ENCODE measurements at regions not wholly inside any gene's neighbourhood (a gene's known extent, or its start where the extent isn't known, plus 50 kb on each side); places are given as distances from the start of the nearest gene placed in this dataset.

DNA sequence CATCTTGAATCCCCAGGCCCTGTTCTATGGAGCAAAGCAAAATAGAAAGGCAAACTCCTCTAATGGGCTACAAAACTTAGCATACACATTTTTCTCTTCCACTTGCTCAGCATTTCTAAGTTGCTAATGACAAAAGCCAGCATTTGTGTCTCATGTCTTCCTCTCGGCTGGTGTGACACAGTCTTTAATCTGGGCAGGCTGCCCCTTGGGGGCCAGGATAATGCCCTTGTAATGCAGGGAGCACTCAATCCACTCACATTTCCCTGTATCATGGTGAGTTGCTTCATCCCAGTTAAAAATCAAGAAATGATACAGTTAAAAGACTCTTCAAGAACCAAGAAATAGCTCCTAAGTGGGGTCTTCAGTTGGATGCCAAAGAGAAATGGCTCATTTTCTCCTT lies 109.1 kb upstream of the FBXO11 start:
- Mint-ChIP-seq H3K27me3 (ENCODE audit: low read depth) (no peaks in the 10 kb centered on the region), H3K9me3 (peaks cover 11% of the 10 kb centered on the region), H3K4me1 (no peaks in the 10 kb centered on the region), H3K27ac (no peak overlapping the region), H3K4me3 (no peak overlapping the region), H3K36me3 (ENCODE audit: low read depth) (no peaks in the 10 kb centered on the region)
- TF ChIP-seq, protein P1, sequence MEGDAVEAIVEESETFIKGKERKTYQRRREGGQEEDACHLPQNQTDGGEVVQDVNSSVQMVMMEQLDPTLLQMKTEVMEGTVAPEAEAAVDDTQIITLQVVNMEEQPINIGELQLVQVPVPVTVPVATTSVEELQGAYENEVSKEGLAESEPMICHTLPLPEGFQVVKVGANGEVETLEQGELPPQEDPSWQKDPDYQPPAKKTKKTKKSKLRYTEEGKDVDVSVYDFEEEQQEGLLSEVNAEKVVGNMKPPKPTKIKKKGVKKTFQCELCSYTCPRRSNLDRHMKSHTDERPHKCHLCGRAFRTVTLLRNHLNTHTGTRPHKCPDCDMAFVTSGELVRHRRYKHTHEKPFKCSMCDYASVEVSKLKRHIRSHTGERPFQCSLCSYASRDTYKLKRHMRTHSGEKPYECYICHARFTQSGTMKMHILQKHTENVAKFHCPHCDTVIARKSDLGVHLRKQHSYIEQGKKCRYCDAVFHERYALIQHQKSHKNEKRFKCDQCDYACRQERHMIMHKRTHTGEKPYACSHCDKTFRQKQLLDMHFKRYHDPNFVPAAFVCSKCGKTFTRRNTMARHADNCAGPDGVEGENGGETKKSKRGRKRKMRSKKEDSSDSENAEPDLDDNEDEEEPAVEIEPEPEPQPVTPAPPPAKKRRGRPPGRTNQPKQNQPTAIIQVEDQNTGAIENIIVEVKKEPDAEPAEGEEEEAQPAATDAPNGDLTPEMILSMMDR (IDR thresholded peaks at IDR 0.05; ENCODE audit: unreplicated experiment in 3 of 3), result no peak

DNA sequence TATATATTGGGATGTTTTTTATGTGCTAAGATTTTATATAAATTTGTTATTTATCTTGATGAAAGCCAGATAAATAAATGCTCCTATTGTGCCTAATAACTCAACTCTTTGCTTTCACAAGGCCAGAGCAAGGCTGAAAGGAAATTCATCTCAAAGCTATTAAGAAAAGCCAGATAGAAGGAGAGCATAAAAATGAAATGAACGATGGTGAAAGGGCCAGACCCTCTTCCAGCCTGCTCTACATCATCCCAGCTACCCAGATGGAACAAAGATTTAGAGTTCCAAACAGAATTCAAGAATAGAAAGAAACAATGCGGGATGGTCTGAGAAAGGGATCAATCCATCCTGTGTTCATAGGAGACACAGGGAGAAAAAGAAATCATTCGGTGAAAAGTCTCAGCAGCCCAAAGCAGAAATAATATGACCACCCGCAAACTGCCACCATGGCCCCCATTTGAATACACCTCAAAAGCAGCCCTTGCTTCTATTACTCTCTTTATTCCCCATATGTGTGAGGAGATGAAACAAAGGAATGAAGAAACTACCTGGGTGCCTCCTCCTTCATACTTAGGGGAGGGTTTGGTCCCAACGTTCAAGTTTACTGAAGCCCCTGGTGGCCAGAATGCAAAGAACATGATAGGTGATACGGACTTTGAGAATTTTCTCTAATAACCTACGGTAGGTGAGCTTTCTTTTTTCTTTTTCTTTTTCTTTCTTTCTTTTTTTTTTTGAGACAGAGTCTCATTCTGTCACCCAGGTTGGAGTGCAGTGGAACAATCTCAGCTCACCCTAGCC lies 110.1 kb upstream of the FBXO11 start:
- H3K4me3 Mint-ChIP-seq, result no peak overlapping the region
- peaks cover 11% of the 10 kb centered on the region for H3K9me3 Mint-ChIP-seq
- H3K4me1 Mint-ChIP-seq, result no peaks in the 10 kb centered on the region
- TF ChIP-seq, protein P1 (IDR thresholded peaks at IDR 0.05; ENCODE audit: unreplicated experiment in 3 of 3), result peak in 1 of 3 experiments; percentile 12
- H3K27ac Mint-ChIP-seq, result no peak overlapping the region
- H3K27me3 Mint-ChIP-seq (ENCODE audit: low read depth), result no peaks in the 10 kb centered on the region
- H3K36me3 Mint-ChIP-seq (ENCODE audit: low read depth), result no peaks in the 10 kb centered on the region

DNA sequence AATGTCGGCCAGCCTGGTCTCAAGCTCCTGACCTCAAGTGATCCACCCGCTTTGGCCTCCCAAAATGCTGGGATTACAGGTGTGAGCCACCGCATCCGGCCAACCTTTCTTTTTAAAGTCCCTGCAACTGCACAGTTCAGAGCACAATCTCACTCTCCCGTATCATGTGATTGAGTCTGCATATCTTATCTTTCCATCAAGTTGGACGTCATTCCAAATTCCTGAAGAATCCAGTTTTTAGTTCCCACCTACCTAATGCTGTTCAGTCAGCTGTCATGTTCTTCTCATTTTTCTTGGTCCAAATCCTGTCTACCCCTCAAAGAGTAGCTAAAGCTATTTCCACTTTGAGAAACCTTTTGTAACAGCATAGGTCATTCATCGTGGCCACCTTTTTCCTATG lies 110.8 kb upstream of the FBXO11 start:
- Mint-ChIP-seq H3K27ac (no peak overlapping the region), H3K4me3 (no peak overlapping the region)

DNA sequence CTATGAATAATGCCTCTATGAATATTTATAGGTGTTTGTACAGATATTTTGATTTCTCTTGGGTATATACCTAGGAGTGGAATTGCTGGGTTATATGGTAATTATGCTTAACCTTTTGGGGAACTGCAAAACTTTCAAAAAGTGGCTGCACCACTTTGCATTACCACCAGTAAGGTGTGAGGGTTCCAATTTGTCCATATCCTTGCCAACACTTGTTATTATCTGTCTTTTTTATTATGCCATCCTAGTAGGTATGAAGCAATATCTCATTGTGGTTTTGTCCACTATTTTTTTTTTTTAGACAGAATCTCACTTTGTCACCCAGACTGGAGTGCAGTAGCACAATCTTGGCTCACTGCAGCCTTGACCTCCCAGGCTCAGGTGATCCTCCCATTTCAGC lies 112.2 kb upstream of the FBXO11 start:
- H3K36me3 Mint-ChIP-seq (ENCODE audit: low read depth), result no peaks in the 10 kb centered on the region
- peaks cover 11% of the 10 kb centered on the region for H3K9me3 Mint-ChIP-seq
- no peak overlapping the region for H3K27ac Mint-ChIP-seq

More for the DNA sequence above, 110.8 kb upstream of the FBXO11 start:
- no peaks in the 10 kb centered on the region for H3K4me1 Mint-ChIP-seq
- H3K9me3 Mint-ChIP-seq, result peaks cover 11% of the 10 kb centered on the region
- H3K36me3 Mint-ChIP-seq (ENCODE audit: low read depth), result no peaks in the 10 kb centered on the region
- TF ChIP-seq, protein P1 (IDR thresholded peaks at IDR 0.05; ENCODE audit: unreplicated experiment in 3 of 3), result no peak
- no peaks in the 10 kb centered on the region for H3K27me3 Mint-ChIP-seq (ENCODE audit: low read depth)

DNA sequence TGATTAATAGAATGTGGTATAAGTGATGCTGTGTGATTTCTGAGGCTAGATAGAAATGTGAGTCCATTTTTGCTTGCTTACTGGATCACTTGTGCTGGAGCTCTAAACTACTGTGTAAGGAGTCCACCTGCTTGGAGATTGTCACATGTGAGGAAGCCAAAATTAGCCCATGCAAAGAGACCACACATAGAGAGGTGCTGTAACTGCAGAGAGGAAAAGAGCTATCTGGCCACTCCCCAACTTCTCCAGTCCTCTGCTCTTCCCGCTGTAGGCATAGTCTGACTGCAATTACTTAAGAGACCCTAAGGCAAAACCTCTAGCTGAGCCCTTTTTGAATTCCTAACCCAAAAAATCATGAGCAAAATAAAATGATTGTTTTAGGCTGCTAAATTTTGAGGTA lies 120.6 kb upstream of the FBXO11 start:
- H3K4me1 Mint-ChIP-seq, result no peaks in the 10 kb centered on the region
- TF ChIP-seq, protein P1 (IDR thresholded peaks at IDR 0.05; ENCODE audit: unreplicated experiment in 3 of 3), result no peak
- H3K36me3 Mint-ChIP-seq (ENCODE audit: low read depth), result no peaks in the 10 kb centered on the region
- peaks cover 7% of the 10 kb centered on the region for H3K9me3 Mint-ChIP-seq
- no peak overlapping the region for H3K27ac Mint-ChIP-seq
- H3K27me3 Mint-ChIP-seq (ENCODE audit: low read depth), result no peaks in the 10 kb centered on the region
- H3K4me3 Mint-ChIP-seq, result no peak overlapping the region

More for the DNA sequence above, 112.2 kb upstream of the FBXO11 start:
- Mint-ChIP-seq H3K27me3 (ENCODE audit: low read depth) (no peaks in the 10 kb centered on the region), H3K4me3 (no peak overlapping the region), H3K4me1 (no peaks in the 10 kb centered on the region)
- TF ChIP-seq, protein P1 (IDR thresholded peaks at IDR 0.05; ENCODE audit: unreplicated experiment in 3 of 3), result no peak

DNA sequence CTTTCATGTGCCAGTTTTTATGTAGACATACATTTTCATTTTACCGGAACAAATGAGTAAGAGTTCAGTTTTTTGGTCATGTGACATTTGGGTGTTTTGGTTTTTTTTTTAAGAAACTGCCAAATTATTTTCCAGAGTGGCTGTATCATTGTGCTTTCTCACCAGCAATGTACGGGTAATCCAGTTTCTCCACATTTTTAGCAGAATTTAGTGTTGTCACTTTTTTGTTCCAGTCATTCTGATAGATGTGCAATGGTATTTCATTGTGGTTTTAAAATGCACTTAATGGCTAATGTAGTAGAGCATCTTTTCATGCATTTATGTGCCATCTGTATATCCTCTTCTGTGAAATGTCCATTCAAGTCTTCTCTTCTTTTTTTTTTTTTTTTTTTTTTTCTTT lies 126.5 kb upstream of the FBXO11 start:
- Mint-ChIP-seq H3K4me3 (no peak overlapping the region), H3K27me3 (ENCODE audit: low read depth) (no peaks in the 10 kb centered on the region), H3K27ac (no peak overlapping the region), H3K36me3 (ENCODE audit: low read depth) (no peaks in the 10 kb centered on the region), H3K9me3 (peaks cover 9% of the 10 kb centered on the region), H3K4me1 (no peaks in the 10 kb centered on the region)
- TF ChIP-seq, protein P1 (IDR thresholded peaks at IDR 0.05; ENCODE audit: unreplicated experiment in 3 of 3), result no peak
